Germinal center (tissue), 1 donor: ENCODE measurements at regions not wholly inside any gene's neighbourhood (a gene's known extent, or its start where the extent isn't known, plus 50 kb on each side); places are given as distances from the start of the nearest gene placed in this dataset.
"Not testable (repeated sequence)": the region's sequence is repeated elsewhere in the genome, so short reads cannot be mapped to it uniquely, and the experiment has no call there.

Experiments
- DNase-seq: peaks from one replicate; pipeline ENCODE4 v3.0.0; 2012; ENCODE audit warnings: mixed read lengths, low spot score

DNA sequence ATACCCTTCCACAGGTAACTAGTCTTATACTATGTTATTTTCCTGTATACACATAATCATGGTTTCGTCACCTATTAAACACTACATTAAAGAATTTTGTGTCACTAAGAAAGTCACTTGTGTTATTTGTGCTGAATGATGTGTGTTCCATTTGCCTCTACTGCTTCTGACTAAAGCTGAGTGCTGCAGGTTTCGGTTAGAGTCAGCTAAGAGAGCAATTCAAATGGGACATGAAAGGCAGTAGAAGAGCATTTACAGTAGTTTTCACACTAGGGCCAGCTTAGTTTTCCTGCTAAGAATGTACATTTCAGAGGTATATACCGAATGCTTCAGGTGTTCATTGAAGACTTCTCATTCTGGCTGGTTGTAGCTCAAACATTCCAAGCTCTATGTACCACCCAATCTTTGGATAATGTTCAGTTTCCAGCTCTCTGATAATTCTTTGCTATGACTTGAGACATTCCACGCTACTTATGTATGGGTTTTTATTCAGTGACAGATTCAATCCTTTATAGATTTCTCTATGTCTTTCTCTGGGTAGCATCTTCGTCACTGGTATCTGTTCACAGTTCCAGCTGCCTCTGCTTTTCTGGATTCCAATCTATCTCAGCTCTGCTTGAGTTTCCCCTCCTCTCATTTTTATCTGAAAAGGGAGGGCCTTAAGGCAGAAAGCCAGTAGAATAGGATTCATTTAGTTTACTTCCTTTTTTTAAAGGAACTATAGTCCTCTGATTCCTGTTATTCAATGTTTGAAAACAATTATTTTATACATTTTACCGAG, 164.4 kb downstream of the CXXC4 start:
- no peak for DNase-seq

- DNase-seq = not testable (repeated sequence)
Measured at GRCh38 chr4:104326991-104327694, 167.6 kb downstream of the CXXC4 start.

- no peak for DNase-seq
Measured at GRCh38 chr4:104302731-104303130, 192.0 kb downstream of the CXXC4 start.

DNA sequence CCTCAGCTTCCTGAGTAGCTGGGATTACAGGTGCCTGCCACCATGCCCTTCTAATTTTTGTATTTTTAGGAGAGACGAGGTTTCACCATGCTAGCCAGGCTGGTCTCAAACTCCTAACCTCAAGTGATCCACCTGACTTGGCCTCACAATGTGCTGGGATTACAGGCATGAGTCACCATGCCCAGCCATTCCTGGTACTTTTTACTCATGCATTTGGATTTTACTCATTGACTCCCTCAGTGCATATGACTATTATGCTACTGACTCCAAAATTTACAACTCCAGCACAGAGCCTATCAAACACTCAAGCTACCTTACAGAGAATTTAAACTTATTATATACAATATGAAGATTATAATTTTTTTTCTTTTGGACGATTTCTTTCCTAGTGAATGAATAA, 199.9 kb downstream of the CXXC4 start:
- DNase-seq = no peak

DNA sequence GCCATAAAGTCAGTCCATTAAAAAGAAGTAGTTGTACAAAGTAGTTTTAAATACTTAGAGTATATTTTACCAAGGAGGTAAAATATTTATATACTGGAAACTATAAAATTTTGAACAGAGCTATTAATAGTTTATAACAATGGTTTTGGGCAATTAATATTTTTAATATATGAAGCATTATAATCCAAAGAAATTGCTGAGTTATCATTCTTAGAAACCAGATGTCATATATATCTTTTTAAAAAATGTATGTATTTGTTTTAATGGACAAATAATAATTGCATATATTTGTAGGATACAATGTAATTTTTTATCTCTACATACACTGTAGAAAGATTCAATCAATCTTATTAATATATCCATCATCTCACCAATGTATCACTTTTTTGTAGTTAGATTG, 207.8 kb downstream of the CXXC4 start:
- DNase-seq = no peak

DNA sequence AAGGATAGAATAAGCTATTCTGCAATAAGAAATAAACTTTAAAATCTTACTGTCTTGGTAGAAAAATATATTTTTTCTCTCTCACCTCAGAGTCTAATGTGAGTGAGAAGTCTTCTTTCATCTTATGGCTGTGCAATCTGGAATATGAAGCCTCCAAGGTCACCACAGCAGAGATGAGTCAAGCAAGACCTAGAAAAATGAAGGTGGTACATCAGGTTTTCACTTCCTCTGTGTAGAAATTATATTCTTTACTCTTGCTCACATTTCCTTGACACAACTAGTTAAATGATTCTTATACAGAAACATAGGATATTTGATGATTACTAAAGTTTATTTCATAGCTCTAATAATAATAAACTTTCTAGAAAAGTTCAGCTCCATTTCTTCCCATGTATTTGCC, 211.4 kb downstream of the CXXC4 start:
- DNase-seq = no peak

DNA sequence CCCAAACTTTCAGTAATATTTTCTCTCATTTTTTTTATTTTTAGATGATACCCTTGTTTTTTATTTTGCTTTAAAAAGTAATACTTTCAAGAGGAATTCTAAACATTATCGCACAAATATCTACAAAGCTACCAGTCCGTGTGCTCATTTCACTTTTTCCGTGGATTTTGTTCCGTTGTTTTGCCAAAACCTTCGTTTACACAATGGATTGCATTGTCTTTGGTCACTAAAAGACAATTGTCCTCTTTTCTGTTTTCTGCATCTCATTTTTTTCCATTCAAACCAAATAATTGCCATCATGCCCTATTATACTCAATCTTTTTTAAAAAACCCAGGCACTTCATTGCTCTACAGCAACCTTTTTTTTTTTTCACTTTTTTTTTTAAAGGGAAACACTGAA, 214.9 kb downstream of the CXXC4 start:
- DNase-seq = no peak

DNA sequence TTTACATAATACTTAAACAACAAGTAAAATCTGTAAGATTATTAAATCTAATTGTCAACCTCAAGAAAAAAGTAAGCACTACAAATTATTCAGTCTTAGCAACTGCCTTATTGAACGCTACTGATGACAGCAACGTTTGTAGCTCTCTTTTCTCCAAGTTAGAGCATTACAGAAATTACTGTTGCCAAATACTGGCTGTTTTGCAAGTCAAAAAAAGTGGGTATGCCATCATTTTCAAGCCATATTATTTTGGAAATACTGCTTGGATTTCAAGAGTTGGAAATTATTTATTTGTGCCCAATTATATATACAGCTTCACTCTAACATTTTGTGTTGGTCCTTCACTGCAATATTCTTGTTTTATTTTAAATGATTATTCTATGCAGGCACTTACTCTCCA, 221.7 kb downstream of the CXXC4 start:
- no peak for DNase-seq

GRCh38 chr4:104269603-104270002, 225.1 kb downstream of the CXXC4 start:
- DNase-seq = not testable (repeated sequence)

GRCh38 chr4:104263100-104263499, 231.6 kb downstream of the CXXC4 start:
- no peak for DNase-seq

GRCh38 chr4:104262678-104263077, 232.0 kb downstream of the CXXC4 start:
- no peak for DNase-seq

GRCh38 chr4:104248726-104249125, 246.0 kb downstream of the CXXC4 start:
- DNase-seq = no peak

DNA sequence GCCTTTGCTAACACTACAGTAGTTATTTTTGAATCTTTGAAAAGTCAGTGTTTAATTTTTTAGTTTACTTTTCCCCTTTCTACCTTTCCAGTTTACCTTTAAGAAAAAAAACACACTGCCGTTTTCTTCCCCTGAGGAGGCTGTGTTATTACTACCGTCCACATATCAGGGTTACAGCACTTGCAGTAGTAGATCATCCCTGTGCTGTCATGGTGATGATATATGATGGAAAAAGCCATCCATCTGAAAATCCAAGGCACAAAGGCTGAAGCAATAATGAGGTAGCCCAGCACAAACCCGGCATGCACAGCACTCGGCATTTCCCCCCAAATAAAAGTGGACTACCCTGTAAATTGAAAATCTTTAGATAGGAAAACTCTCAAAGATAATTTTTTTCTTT, 258.7 kb downstream of the CXXC4 start:
- DNase-seq = no peak

- no peak for DNase-seq
Measured at GRCh38 chr4:104217526-104217925, 277.2 kb downstream of the CXXC4 start.

GRCh38 chr4:104211657-104212056, 283.0 kb downstream of the CXXC4 start:
- no peak for DNase-seq

DNA sequence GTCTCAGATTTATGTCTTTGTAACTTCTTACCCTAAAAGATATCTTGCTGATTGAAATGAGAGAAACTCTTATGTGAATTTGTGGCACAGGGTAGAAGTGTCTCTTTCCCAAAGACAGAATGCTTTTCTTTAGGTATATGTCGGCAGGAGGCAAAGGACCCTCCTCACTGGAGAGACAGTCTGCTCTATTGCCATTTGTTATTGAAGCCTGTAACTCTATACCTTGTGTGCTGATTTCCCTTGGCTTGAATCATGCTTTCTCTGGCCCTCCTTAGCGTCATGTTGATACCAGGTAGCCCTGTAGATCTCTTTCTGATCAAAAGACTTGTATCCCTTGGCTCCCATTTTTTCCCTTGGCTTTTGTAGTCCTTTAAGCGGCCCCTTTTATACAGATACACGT, 284.3 kb downstream of the CXXC4 start:
- DNase-seq = no peak

- no peak for DNase-seq
Measured at GRCh38 chr4:104206784-104207183, 287.9 kb downstream of the CXXC4 start.

DNA sequence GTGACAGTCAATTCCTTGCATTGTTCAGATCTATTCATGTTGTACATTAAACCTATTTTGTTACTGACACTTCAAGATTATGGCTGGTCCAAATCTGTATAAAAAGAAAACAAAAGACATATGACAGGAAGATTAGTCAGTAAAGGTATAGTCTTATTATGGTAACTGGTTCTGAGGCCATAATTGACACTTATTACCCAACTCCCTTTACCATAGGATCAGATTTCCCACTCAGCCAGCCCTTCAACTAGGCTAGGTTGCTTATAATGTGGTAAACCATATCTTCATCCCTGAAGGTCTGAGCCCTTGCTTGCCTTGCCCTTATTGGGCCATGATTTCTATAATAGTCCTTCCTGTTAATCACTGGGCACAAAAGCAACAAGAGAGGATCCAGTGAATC, 289.6 kb downstream of the CXXC4 start:
- no peak for DNase-seq

DNA sequence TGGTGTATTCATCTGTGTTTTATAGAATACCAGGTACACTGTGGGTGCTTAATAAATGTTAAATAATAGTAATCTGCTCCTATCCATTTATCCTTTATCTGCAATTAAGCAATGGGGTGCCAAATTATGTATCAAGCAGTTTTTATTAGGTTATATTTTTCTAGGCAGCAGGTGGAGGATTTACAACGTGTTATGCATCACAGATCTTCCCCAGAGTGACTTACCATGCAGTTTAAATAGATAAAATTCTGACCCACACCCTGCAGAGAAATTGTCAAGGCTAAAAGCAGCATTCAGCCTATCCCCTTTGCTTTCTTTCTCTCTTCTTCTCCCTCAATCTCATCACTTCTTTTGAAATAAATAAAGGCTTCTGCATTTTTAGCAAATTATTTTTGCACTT, 306.4 kb downstream of the CXXC4 start:
- DNase-seq = no peak

GRCh38 chr4:104169437-104169836, 325.3 kb downstream of the CXXC4 start:
- no peak for DNase-seq

- no peak for DNase-seq
Measured at GRCh38 chr4:104166749-104167148, 327.9 kb downstream of the CXXC4 start.

GRCh38 chr4:104163820-104164219, 330.9 kb downstream of the CXXC4 start:
- DNase-seq = no peak

- DNase-seq = no peak
Measured at GRCh38 chr4:104146048-104146447, 348.6 kb downstream of the CXXC4 start.

DNA sequence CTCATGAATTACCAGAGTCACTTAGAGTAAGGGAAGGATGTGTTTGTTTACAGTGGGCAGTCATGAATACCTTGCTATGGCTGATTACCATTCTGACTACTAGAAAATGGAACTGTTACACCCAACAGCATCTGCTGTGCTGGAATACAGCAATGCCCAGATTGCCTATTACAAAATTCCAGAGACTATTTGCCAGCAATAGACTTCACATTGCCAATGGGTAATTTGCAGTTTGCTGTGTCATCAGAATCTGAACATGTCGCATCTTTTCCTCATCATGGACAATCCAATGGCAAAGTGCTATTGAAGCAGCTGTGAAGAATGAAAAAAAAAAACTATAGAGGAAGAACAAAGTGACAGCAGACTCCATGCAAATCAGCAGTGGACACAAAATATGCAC, 356.6 kb downstream of the CXXC4 start:
- no peak for DNase-seq
